NOMO-1 (cell line): ENCODE measurements at regions not wholly inside any gene's neighbourhood (a gene's known extent, or its start where the extent isn't known, plus 50 kb on each side); places are given as distances from the start of the nearest gene placed in this dataset.

ENCODE experiments used
- DNase-seq, 2 experiments: peaks; one replicate each; lab custom pipeline; 2025; ENCODE audit not compliant: unreplicated experiment in 2 of 2; lab: John Stamatoyannopoulos, UW

- DNase-seq, result no peak
Observed at GRCh38 chr16:50997679-50998078, 153.4 kb downstream of the SALL1 start.

- DNase-seq, result no peak
Observed at GRCh38 chr16:50996830-50997186, 154.3 kb downstream of the SALL1 start.

GRCh38 chr16:50996166-50996829 is 154.8 kb downstream of the SALL1 start:
- no peak for DNase-seq

GRCh38 chr16:50994995-50995394 is 156.1 kb downstream of the SALL1 start:
- DNase-seq, result no peak

GRCh38 chr16:50992350-50993032 is 158.6 kb downstream of the SALL1 start:
- no peak for DNase-seq

- no peak for DNase-seq
Observed at GRCh38 chr16:50991436-50991835, 159.6 kb downstream of the SALL1 start.

- no peak for DNase-seq
Observed at GRCh38 chr16:50991006-50991405, 160.1 kb downstream of the SALL1 start.

GRCh38 chr16:50989047-50989446 is 162.0 kb downstream of the SALL1 start:
- peak; percentile 5 to 61 for DNase-seq

GRCh38 chr16:50988441-50988840 is 162.6 kb downstream of the SALL1 start:
- DNase-seq, result no peak

GRCh38 chr16:50986453-50986852 is 164.6 kb downstream of the SALL1 start:
- no peak for DNase-seq

GRCh38 chr16:50985733-50986132 is 165.3 kb downstream of the SALL1 start:
- no peak for DNase-seq

- DNase-seq, result no peak
Observed at GRCh38 chr16:50984688-50985087, 166.4 kb downstream of the SALL1 start.

GRCh38 chr16:50982808-50983207 is 168.3 kb downstream of the SALL1 start:
- no peak for DNase-seq

GRCh38 chr16:50981951-50982350 is 169.1 kb downstream of the SALL1 start:
- no peak for DNase-seq

- DNase-seq, result no peak
Observed at GRCh38 chr16:50980666-50981065, 170.4 kb downstream of the SALL1 start.

- no peak for DNase-seq
Observed at GRCh38 chr16:50979806-50980620, 171.1 kb downstream of the SALL1 start.

- no peak for DNase-seq
Observed at GRCh38 chr16:50977138-50977537, 173.9 kb downstream of the SALL1 start.

- no peak for DNase-seq
Observed at GRCh38 chr16:50974438-50975036, 176.5 kb downstream of the SALL1 start.

- DNase-seq, result no peak
Observed at GRCh38 chr16:50972876-50973275, 178.2 kb downstream of the SALL1 start.

GRCh38 chr16:50970281-50970680 is 180.8 kb downstream of the SALL1 start:
- DNase-seq, result no peak

GRCh38 chr16:50967827-50968612 is 183.1 kb downstream of the SALL1 start:
- DNase-seq, result no peak
